A549 (cell line): ENCODE measurements at regions not wholly inside any gene's neighbourhood (a gene's known extent, or its start where the extent isn't known, plus 50 kb on each side); places are given as distances from the start of the nearest gene placed in this dataset.

ENCODE experiments used
- ATAC-seq, 2 experiments: fragments of 200-7000 bp in 1 of 2; fragments of >200 bp in 1 of 2; cut with Nextera tagmentation in 1 of 2; cut with Tn5 transposase in 1 of 2; 3 replicates each; pipeline versions ENCODE4 v1.8.0 to v1.9.1; 2018 to 2020; ENCODE audit warnings: mild to moderate bottlenecking in 1 of 2, moderate library complexity in 1 of 2
- CTCF ChIA-PET: fragments of 300-600 bp; sonication (Branson Sonifier 250); formaldehyde crosslinking; extraction: SDS; loops from one replicate; lab custom pipeline; 2021; ENCODE audit warnings: antibody characterized with exemption, inconsistent platforms; lab: Yijun Ruan, JAX
- POLR2A ChIA-PET: fragments of 350-600 bp; formaldehyde crosslinking; extraction: SDS; loops from one replicate; lab custom pipeline; 2021; ENCODE audit warnings: antibody characterized with exemption, inconsistent platforms; lab: Yijun Ruan, JAX
- DNase-seq, 2 experiments: peaks; one replicate each; pipeline versions ENCODE4 v3.0.0 to v3.0.0-alpha.2; 2011 to 2016; ENCODE audit warnings: low read depth in 1 of 2, low spot score in 1 of 2
- FAIRE-seq: peaks from 2 replicates; lab custom pipeline; 2011; peaks lifted over from hg19 to GRCh38; lab: Jason Lieb, UNC
- H3K27ac ChIP-seq, 2 experiments: fragments of >200 bp; sonication (Bioruptor Twin); formaldehyde crosslinking; 3 replicates each; pipeline ENCODE4 v1.5.1; 2016 to 2017
- H3K4me1 ChIP-seq: fragments of >200 bp; sonication (Bioruptor Twin); formaldehyde crosslinking; 3 replicates; pipeline ENCODE4 v1.6.1; 2016
- H3K4me2 ChIP-seq: fragments of >200 bp; sonication (Bioruptor Twin); formaldehyde crosslinking; 3 replicates; pipeline ENCODE4 v1.6.1; 2016
- H3K4me3 ChIP-seq: fragments of >200 bp; sonication (Bioruptor Twin); formaldehyde crosslinking; 3 replicates; pipeline ENCODE4 v1.5.1; 2016
- H3K9me3 ChIP-seq: fragments of >200 bp; sonication (Bioruptor Twin); formaldehyde crosslinking; 3 replicates; pipeline ENCODE4 v1.6.1; 2016
- CBX2 ChIP-seq: fragments of 200-600 bp; sonication (generic); IDR thresholded peaks from 2 replicates; pipeline ENCODE4 v1.6.1; 2016; ENCODE audit warnings: low read depth, mild to moderate bottlenecking, borderline replicate concordance
- EHF ChIP-seq: fragments of 250-450 bp; sonication (Bioruptor Pico); IDR thresholded peaks from 2 replicates; pipeline ENCODE4 v1.5.0; 2020; ENCODE audit warnings: mild to moderate bottlenecking
- ESRRA ChIP-seq: fragments of 150-350 bp; IDR thresholded peaks from 2 replicates; pipeline ENCODE4 v1.6.1; 2014; ENCODE audit warnings: mild to moderate bottlenecking, low read length, borderline replicate concordance
- HDAC2 ChIP-seq: fragments of 200-600 bp; sonication (generic); IDR thresholded peaks from 2 replicates; pipeline ENCODE4 v1.6.1; 2016
- JUNB ChIP-seq: fragments of >200 bp; sonication (Bioruptor Twin); formaldehyde crosslinking; IDR thresholded peaks from 2 replicates; pipeline ENCODE4 v1.6.1; 2016
- NPAS2 ChIP-seq: fragments of 250-450 bp; sonication (Bioruptor Pico); IDR thresholded peaks from 2 replicates; pipeline ENCODE4 v1.8.0; 2022; ENCODE audit warnings: mild to moderate bottlenecking, moderate library complexity, borderline replicate concordance
- POLR2A ChIP-seq: IDR thresholded peaks from 2 replicates; pipeline ENCODE4 v1.6.1; 2012; ENCODE audit warnings: mild to moderate bottlenecking, low read length
- RCOR1 ChIP-seq: fragments of 150-350 bp; IDR thresholded peaks from 2 replicates; pipeline ENCODE4 v1.6.1; 2014; ENCODE audit warnings: antibody characterized with exemption, low read length, low read depth
- REST ChIP-seq: fragments of 200-600 bp; sonication (generic); IDR thresholded peaks from 2 replicates; pipeline ENCODE4 v1.6.1; 2016; ENCODE audit warnings: antibody characterized with exemption, mild to moderate bottlenecking, moderate library complexity
- RFX5 ChIP-seq: fragments of 450-650 bp; IDR thresholded peaks from 2 replicates; pipeline ENCODE4 v1.7.1; 2014; ENCODE audit warnings: antibody characterized with exemption, mild to moderate bottlenecking, moderate library complexity
- TFCP2L1 ChIP-seq: fragments of 250-450 bp; sonication (Bioruptor Pico); IDR thresholded peaks from 2 replicates; pipeline ENCODE4 v1.5.0; 2021; ENCODE audit warnings: mild to moderate bottlenecking
- ZFP36 ChIP-seq: fragments of 450-650 bp; IDR thresholded peaks from 2 replicates; pipeline ENCODE4 v1.6.1; 2014; ENCODE audit warnings: borderline replicate concordance; ENCODE audit not compliant: partially characterized antibody
- ZSCAN20 ChIP-seq: fragments of 250-450 bp; sonication (Bioruptor Pico); IDR thresholded peaks from 2 replicates; pipeline ENCODE4 v1.8.0; 2022; ENCODE audit warnings: mild to moderate bottlenecking, moderate library complexity
- WGBS: methylation state at CpG from one replicate; pipeline ENCODE4 v1.1.6; 2017; ENCODE audit errors: missing lambda C conversion rate; 5-methylcytosine and 5-hydroxymethylcytosine counted together
- TF ChIP-seq, protein P1 (sequence below): IDR thresholded peaks from 2 replicates; pipeline ENCODE4 v1.6.1; 2012
- TF ChIP-seq, protein P2 (sequence below): fragments of >200 bp; sonication (Bioruptor Twin); formaldehyde crosslinking; IDR thresholded peaks from 3 replicates; pipeline ENCODE4 v1.5.1; 2016

- WGBS, result 88% methylated on average over 3 of the region's 3 CpGs
- no peaks in the 10 kb centered on the region for H3K4me1 ChIP-seq
- no peak for TF ChIP-seq EHF (CRISPR knock-in tag)
- TF ChIP-seq, protein P1, sequence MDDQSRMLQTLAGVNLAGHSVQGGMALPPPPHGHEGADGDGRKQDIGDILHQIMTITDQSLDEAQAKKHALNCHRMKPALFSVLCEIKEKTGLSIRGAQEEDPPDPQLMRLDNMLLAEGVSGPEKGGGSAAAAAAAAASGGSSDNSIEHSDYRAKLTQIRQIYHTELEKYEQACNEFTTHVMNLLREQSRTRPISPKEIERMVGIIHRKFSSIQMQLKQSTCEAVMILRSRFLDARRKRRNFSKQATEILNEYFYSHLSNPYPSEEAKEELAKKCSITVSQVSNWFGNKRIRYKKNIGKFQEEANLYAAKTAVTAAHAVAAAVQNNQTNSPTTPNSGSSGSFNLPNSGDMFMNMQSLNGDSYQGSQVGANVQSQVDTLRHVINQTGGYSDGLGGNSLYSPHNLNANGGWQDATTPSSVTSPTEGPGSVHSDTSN, result no peak
- TF ChIP-seq ZSCAN20 (CRISPR knock-in tag), result no peak
- no peak for TF ChIP-seq ZFP36
- no peak for TF ChIP-seq TFCP2L1
- TF ChIP-seq ESRRA, result no peak
- TF ChIP-seq RFX5, result no peak
- no peak for TF ChIP-seq RCOR1
- TF ChIP-seq NPAS2 (CRISPR knock-in tag), result no peak
- TF ChIP-seq REST, result no peak
- TF ChIP-seq HDAC2, result no peak
- TF ChIP-seq, all 56 proteins: peak for 0
Observed at GRCh38 chr7:79531116-79531515, 77.6 kb upstream of the MAGI2 start.

DNA sequence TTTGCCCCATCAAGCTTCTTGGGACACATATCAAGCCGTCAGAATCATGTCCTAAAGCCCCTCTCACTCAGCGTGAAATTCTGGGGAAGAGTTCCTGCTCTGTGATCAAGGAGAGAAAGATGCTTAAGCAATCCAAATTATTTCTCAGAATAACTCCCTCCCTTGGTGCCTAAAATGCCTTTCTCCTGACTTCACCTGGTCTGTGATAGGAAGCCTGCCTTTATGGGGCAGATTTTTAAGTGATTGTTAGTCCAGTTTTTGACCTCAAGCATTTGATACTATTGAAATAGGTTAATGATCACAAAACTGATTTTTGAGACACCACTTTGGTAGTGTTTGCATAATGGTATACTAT is 76.4 kb upstream of the MAGI2 start:
- 59% methylated on average over 2 of the region's 2 CpGs for WGBS
- no peaks in the 10 kb centered on the region for H3K9me3 ChIP-seq
- CTCF ChIA-PET, result no interaction called here
- no peak overlapping the region for H3K27ac ChIP-seq
- FAIRE-seq (no peak), ATAC-seq (no peak), DNase-seq (no peak)
- H3K4me1 ChIP-seq, result no peaks in the 10 kb centered on the region
- H3K4me3 ChIP-seq, result no peak overlapping the region
- H3K4me2 ChIP-seq, result 0 out of 3 replicates have a peak overlapping the region, but pooled peaks have one; percentile 7
- TF ChIP-seq, protein P2, sequence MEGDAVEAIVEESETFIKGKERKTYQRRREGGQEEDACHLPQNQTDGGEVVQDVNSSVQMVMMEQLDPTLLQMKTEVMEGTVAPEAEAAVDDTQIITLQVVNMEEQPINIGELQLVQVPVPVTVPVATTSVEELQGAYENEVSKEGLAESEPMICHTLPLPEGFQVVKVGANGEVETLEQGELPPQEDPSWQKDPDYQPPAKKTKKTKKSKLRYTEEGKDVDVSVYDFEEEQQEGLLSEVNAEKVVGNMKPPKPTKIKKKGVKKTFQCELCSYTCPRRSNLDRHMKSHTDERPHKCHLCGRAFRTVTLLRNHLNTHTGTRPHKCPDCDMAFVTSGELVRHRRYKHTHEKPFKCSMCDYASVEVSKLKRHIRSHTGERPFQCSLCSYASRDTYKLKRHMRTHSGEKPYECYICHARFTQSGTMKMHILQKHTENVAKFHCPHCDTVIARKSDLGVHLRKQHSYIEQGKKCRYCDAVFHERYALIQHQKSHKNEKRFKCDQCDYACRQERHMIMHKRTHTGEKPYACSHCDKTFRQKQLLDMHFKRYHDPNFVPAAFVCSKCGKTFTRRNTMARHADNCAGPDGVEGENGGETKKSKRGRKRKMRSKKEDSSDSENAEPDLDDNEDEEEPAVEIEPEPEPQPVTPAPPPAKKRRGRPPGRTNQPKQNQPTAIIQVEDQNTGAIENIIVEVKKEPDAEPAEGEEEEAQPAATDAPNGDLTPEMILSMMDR, result no peak
- TF ChIP-seq, all 56 proteins: peak for 0
- POLR2A ChIA-PET, result no interaction called here

More at GRCh38 chr7:79531116-79531515, 77.6 kb upstream of the MAGI2 start:
- Histone ChIP-seq H3K27ac (no peak overlapping the region), H3K4me2 (no peak overlapping the region), H3K9me3 (no peaks in the 10 kb centered on the region), H3K4me3 (no peak overlapping the region)
- no peak for ATAC-seq
- POLR2A ChIA-PET, result no interaction called here
- FAIRE-seq, result no peak
- CTCF ChIA-PET, result no interaction called here
- DNase-seq, result no peak

GRCh38 chr7:79529214-79529880 is 75.9 kb upstream of the MAGI2 start:
- ChIA-PET POLR2A (no interaction called here), CTCF (interaction anchor here (1.0 kb wide), 1 partner anchor 47 kb away, joined by 3 read pairs; no protein-coding TSS in a partner anchor)
- Histone ChIP-seq H3K9me3 (no peaks in the 10 kb centered on the region), H3K27ac (0 out of 6 replicates have a peak overlapping the region, but pooled peaks of 1 of the 2 experiments have one; percentile 18), H3K4me1 (no peaks in the 10 kb centered on the region), H3K4me3 (no peak overlapping the region), H3K4me2 (0 out of 3 replicates have a peak overlapping the region, but pooled peaks have one; percentile 7)
- no peak for FAIRE-seq
- no peak for ATAC-seq
- no peak for DNase-seq
- TF ChIP-seq JUNB, result no peak
- no peak for TF ChIP-seq CBX2
- TF ChIP-seq, protein P2, result no peak
- no peak for TF ChIP-seq POLR2A
- 93% methylated on average over 4 of the region's 4 CpGs for WGBS
